Right cardiac atrium (tissue), 5 donors: ENCODE measurements at regions not wholly inside any gene's neighbourhood (a gene's known extent, or its start where the extent isn't known, plus 50 kb on each side); places are given as distances from the start of the nearest gene placed in this dataset.

Source experiments
- ATAC-seq, 2 donors: fragments of 200-7000 bp; cut with Tn5 transposase; one replicate each; pipeline versions ENCODE4 v1.8.0 to v1.9.1; 2020; ENCODE audit warnings: moderate library complexity in 2 of 2, mild to moderate bottlenecking in 1 of 2
- DNase-seq, 3 donors: peaks; one replicate each; pipeline ENCODE4 v3.0.0-alpha.2; 2020
- H3K27ac ChIP-seq: one replicate; pipeline ENCODE4 v1.5.1; 2013; ENCODE audit warnings: mild to moderate bottlenecking, low read length, control low read depth, moderate library complexity
- H3K27me3 ChIP-seq: one replicate; pipeline ENCODE4 v1.6.1; 2013; ENCODE audit not compliant: control insufficient read depth, insufficient read depth
- H3K4me1 ChIP-seq: one replicate; pipeline ENCODE4 v1.6.1; 2013; ENCODE audit warnings: low read length; ENCODE audit not compliant: control insufficient read depth, insufficient read depth
- H3K4me3 ChIP-seq: one replicate; pipeline ENCODE4 v1.5.1; 2013; ENCODE audit warnings: low read length, control low read depth
- H3K9me3 ChIP-seq: one replicate; pipeline ENCODE4 v1.6.1; 2013; ENCODE audit warnings: low read length; ENCODE audit not compliant: control insufficient read depth
- WGBS: extraction: QIAGEN DNeasy Blood & Tissue Kit; methylation state at CpG from one replicate; pipeline ENCODE4 v1.1.7; 2013; 5-methylcytosine and 5-hydroxymethylcytosine counted together
- intact Hi-C, 4 donors: fragments of 100-400 bp; cut with DNase I; formaldehyde crosslinking; loops; one replicate each; pipeline versions ENCODE4 v1.11.0 to v1.14.0; 2022 to 2023
- donor health status: healthy with polysubstance abuse.
- donor health status: DM: no; HTN: yes; CAD: no.
- donor health status: DM: no; HTN: no; CAD: no.
- donor health status: DM: no; HTN: yes; CAD: no; lungs with severe emphysema.
- donor health status: DM: yes; HTN: yes; CAD: no.

DNA sequence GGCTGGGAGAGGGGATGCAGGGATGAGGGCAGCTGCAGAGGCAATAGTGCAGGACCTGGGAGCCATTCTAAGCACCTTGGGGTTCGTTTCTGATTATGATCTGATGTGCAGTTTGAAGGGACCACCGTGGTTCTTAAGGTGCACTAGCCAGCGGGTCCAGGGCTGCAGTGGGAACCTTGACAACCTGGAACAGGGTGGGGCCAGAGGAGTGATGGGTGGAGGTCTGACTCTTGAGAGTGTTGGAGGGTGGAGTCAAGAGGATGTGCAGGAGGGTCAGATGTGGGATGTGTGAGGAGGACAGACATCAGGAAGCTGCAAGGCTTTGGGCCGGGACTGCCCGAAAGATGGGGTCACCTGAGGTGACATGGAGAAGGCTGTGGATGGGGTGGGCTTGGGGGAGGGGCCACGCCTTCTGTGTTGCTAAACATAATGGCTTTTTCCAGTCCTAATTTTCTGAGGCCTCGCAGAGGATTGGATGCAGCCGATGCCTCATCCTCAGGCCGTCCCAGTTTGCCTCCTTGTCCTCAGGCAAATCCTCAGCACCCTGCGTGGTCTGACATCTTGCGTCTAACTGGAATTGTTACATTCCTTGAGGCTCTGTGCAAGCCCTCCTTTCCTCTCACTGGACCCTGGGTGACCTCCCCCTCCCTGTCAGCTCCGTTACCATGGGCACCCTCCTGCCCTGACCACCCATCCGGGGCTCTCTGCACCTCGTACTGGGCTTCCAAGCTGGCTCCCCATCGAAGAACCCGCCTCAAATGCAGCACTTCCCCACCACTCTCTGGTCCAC lies 61.4 kb upstream of the TRPM1 start:
- intact Hi-C loops, result no loop called here
- Histone ChIP-seq H3K27ac (no peak overlapping the region), H3K4me1 (no peaks in the 10 kb centered on the region), H3K4me3 (no peak overlapping the region), H3K9me3 (no peaks in the 10 kb centered on the region), H3K27me3 (no peaks in the 10 kb centered on the region)
- WGBS, result 86% methylated on average over 16 of the region's 16 CpGs
- DNase-seq (no peak), ATAC-seq (no peak)

DNA sequence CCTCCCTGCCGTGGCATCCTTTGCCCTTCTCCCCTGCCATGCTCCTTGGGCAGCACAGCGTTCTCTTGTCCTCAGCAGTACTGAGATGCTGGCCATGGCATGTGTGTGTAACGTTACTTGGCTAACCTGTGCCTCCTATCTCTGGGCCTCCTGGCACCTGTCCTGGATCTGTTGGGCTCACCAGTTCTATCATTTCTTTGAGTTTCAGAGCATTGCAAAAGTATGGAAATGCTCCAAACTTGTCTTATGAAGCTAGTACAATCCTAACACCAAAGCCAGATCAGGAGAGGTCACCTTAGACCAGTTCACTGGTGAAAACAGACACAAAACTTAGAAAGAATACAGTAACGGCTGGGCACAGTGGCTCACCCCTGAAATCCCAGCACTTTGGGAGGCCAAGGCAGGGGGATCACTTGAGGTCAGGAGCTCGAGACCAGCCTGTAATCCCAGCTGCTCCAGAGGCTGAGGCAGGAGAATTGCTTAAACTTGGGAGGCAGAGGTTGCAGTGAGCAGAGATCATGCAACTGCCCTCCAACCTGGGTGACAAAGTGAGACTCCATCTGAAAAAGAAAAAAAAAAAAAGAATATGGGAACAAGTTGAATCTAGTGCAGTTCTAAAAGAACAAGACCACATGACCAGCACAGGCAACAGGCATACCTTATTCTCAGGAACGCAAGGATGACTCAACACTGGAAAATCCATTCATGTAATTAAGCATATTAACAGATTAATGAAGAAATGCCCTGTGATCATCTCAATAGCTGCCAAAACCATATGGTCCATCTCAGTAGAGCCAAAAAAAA lies 62.4 kb upstream of the TRPM1 start:
- DNase-seq (no peak), ATAC-seq (no peak)
- Histone ChIP-seq H3K4me1 (no peaks in the 10 kb centered on the region), H3K4me3 (no peak overlapping the region), H3K27me3 (no peaks in the 10 kb centered on the region), H3K9me3 (no peaks in the 10 kb centered on the region), H3K27ac (no peak overlapping the region)
- intact Hi-C loops, result no loop called here
- WGBS, result 73% methylated on average over 6 of the region's 6 CpGs

DNA sequence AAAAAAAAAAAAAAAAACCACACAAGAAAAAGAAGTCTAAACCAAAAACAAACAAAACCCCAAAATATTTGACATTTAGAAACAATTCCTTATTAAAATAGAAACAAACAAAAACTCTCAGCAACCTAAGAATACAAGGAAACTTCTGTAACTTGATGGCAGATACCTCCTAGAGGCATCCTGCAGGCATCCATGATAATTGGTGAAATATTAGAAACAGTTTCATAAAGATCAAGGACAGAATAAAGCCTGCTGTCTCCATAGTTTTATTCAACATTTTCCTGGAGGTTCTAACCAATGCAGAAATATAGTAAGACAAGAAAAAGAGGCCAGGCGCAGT lies 63.0 kb upstream of the TRPM1 start:
- no peak overlapping the region for H3K27ac ChIP-seq
- H3K9me3 ChIP-seq, result no peaks in the 10 kb centered on the region
- intact Hi-C loops, result no loop called here
- H3K4me3 ChIP-seq, result no peak overlapping the region
- DNase-seq (no peak), ATAC-seq (no peak)
- 93% methylated on average over 1 of the region's 1 CpG for WGBS
- H3K4me1 ChIP-seq, result no peaks in the 10 kb centered on the region
- H3K27me3 ChIP-seq, result no peaks in the 10 kb centered on the region

DNA sequence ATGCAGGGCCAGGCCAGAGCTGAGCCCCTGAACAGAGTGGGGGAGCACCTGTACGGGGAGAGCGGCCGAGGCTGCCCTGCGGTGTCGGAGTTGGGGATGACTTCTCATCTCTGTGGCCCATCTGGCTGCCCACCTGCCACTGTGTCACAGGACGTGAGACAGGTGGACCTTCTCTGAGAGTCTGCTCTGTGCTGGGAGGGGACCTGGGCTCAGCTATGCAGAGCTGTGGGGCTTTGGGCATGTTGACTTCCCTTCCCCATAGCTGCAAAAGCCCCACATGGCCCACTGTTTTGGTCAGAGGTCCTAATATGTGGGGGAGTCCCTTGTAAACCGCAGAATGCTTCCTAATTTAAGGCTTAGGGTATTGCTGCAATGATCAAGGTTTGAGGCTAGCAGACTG lies 68.0 kb upstream of the TRPM1 start:
- WGBS, result 89% methylated on average over 7 of the region's 7 CpGs
- Histone ChIP-seq H3K27ac (no peak overlapping the region), H3K27me3 (no peaks in the 10 kb centered on the region), H3K9me3 (no peaks in the 10 kb centered on the region), H3K4me1 (no peaks in the 10 kb centered on the region), H3K4me3 (no peak overlapping the region)
- intact Hi-C loops, result no loop called here
- DNase-seq (no peak), ATAC-seq (no peak)

DNA sequence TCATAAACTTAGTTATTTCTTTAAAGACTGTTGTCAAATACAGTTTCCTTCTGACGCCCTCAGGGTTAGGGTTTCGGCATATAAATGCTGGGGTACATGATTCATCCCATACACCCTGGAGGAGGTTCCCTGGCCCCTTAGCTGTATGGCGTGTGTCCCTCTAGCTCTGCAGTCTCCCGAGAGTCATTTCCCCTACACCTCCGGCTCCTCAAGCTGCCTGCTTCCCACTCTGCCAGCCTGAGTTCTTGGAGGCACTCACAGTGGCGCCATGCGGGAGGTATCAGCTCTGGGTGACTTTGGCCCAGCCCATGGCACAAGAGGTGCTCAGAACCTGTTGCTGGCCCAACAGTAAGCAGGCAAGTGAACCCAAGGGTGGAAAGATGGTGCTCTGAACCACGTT lies 70.2 kb upstream of the TRPM1 start:
- DNase-seq (no peak), ATAC-seq (no peak)
- no peak overlapping the region for H3K4me3 ChIP-seq
- intact Hi-C loops, result no loop called here
- no peaks in the 10 kb centered on the region for H3K27me3 ChIP-seq
- H3K4me1 ChIP-seq, result no peaks in the 10 kb centered on the region
- H3K27ac ChIP-seq, result no peak overlapping the region
- WGBS, result 84% methylated on average over 8 of the region's 8 CpGs
- H3K9me3 ChIP-seq, result no peaks in the 10 kb centered on the region

DNA sequence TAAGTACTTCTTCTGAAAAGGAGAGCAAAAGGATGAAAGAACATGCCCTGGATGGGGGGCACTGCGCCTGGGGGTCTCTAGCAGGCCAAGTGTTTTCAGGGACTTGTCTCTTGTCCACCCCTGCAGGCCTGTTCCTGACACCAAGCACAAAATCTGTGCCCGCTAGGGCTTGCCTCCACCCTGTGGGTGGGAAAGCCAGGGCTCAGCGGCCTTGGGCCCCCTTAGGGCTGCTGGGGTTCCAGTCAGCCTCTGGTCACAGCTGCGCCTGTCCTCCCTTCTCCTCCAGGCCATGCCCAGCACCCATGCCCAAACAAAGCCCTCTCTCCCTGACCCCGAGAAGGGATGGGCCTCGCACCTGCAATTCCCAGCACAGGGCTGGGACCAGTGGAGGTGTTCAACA lies 71.1 kb upstream of the TRPM1 start:
- ATAC-seq (no peak), DNase-seq (no peak)
- Histone ChIP-seq H3K27me3 (no peaks in the 10 kb centered on the region), H3K4me1 (no peaks in the 10 kb centered on the region), H3K9me3 (no peaks in the 10 kb centered on the region), H3K4me3 (no peak overlapping the region), H3K27ac (no peak overlapping the region)
- 95% methylated on average over 6 of the region's 6 CpGs for WGBS
- intact Hi-C loops, result no loop called here

DNA sequence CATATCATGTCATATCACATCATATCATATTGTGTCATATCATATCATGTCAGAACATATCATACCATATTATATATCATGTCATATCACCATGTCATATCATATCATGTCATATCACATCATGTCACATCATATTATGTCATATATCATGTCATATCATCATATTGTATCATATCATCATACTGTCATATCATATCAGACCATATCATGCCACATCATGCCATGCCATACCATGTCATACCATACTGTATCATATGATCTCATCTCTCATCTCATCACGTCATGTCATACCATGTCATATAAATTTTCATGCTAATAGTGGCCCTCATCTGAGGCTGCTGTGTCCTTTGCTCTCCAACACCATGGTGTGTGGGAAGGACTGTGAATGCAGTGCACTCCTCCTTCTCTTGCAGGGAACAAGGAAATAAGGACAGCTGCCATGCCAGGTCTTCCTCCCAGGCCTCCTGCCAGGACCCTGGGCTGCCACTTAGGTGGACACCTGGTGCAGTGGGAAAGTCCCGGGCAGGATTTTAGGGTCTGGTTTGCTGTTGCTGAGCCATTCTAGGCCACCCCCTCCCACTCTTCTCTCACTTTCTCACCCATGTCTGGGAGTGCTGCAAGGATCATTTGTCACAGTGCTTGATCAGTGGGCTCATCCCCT lies 72.4 kb upstream of the TRPM1 start:
- intact Hi-C loops, result no loop called here
- ATAC-seq, result no peak
- DNase-seq, result no peak

DNA sequence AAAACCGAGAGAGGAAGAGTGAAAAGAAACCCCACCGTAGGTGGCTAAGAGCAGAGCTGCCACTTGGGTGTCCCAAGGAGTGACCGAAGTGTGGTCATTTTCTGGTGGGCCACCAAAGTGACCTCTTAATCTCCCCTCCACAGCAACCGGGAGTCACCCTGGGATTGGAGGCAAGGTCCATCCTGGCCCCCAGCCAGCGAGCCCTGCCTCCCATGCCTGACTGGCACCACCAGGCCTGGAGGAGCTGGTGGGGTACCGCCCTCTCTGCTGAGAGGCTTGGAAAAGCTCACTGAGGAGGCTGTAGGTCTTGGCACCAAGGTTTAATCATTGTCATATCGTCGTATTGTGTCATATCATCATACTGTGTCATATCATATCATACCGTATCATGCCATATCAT lies 74.0 kb upstream of the TRPM1 start:
- ATAC-seq (no peak), DNase-seq (no peak)
- Histone ChIP-seq H3K9me3 (no peaks in the 10 kb centered on the region), H3K4me1 (no peaks in the 10 kb centered on the region), H3K4me3 (no peak overlapping the region), H3K27ac (no peak overlapping the region), H3K27me3 (no peaks in the 10 kb centered on the region)
- WGBS, result 82% methylated on average over 9 of the region's 9 CpGs
- intact Hi-C loops, result no loop called here

More for the DNA sequence above, 72.4 kb upstream of the TRPM1 start:
- no peak overlapping the region for H3K4me3 ChIP-seq
- H3K9me3 ChIP-seq, result no peaks in the 10 kb centered on the region
- WGBS, result 82% methylated on average over 2 of the region's 2 CpGs
- no peaks in the 10 kb centered on the region for H3K27me3 ChIP-seq
- no peaks in the 10 kb centered on the region for H3K4me1 ChIP-seq
- no peak overlapping the region for H3K27ac ChIP-seq

DNA sequence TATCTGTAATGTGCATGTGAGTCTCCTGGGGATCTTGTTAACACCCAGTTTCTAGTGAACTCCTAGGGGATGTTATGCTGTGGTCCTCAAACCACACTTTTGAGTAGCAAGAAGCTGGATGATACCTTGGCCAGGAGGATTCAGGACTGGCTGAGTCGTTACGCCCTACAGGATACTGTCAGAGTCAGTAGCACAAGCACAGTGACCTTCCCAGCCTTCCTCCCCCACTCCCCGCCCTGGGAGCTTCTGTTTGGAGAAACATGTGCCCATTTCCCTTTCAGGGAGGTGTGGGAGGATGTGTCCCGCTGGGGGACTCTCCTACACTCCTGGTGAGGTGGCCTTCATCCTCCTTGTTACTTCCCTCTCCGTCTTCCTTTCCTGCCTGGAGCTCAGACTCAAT lies 76.4 kb upstream of the TRPM1 start:
- Histone ChIP-seq H3K4me3 (no peak overlapping the region), H3K27ac (no peak overlapping the region), H3K27me3 (no peaks in the 10 kb centered on the region), H3K9me3 (no peaks in the 10 kb centered on the region), H3K4me1 (no peaks in the 10 kb centered on the region)
- WGBS, result 39% methylated on average over 5 of the region's 5 CpGs
- DNase-seq (no peak), ATAC-seq (no peak)
- intact Hi-C loops, result no loop called here

DNA sequence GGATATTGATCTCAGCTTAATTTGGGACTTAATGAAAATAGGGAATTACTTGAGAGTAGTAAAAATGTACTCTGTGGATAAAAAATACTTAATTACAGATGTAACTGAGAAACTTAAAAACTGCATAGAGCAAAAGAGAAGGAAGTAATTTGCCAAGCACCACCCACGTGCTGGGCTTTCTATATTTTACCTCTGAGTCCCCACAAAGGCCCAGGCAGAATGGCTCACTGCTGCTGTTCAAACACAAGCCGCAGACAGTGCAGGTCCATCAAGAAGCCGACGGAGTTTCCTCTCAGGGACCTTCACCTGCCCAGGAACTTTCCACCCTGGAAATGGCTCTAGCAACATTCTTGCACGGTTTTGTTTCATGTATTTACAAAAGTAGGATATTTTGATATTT lies 77.2 kb upstream of the TRPM1 start:
- no peak for DNase-seq
- Histone ChIP-seq H3K4me3 (no peak overlapping the region), H3K9me3 (no peaks in the 10 kb centered on the region), H3K27ac (no peak overlapping the region), H3K27me3 (no peaks in the 10 kb centered on the region), H3K4me1 (no peaks in the 10 kb centered on the region)
- 62% methylated on average over 5 of the region's 5 CpGs for WGBS
- intact Hi-C loops, result no loop called here
- no peak for ATAC-seq

DNA sequence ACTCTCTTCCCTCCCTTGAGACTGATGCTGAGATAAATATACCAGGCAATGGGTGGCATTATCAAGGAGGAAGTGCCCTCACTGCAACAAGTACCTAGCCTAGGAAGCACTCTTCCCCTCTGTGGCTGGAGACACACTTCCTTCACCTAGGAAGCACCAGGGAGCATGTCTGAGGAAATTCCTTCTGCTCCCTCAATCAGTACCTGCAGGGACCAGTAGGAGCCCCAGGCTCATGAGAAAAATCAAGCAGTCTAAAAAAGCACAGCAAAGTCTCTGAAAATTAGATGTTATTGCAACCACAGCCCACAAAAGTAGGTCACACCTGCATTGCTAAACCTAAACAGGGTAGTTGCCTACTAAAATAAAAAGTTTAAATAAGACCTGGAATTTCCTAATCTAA lies 78.2 kb upstream of the TRPM1 start:
- H3K9me3 ChIP-seq, result no peaks in the 10 kb centered on the region
- H3K4me3 ChIP-seq, result no peak overlapping the region
- ATAC-seq (no peak), DNase-seq (no peak)
- H3K27me3 ChIP-seq, result no peaks in the 10 kb centered on the region
- intact Hi-C loops, result no loop called here
- no peaks in the 10 kb centered on the region for H3K4me1 ChIP-seq
- H3K27ac ChIP-seq, result no peak overlapping the region
